DMS153 (cell line): ENCODE measurements at regions not wholly inside any gene's neighbourhood (a gene's known extent, or its start where the extent isn't known, plus 50 kb on each side); places are given as distances from the start of the nearest gene placed in this dataset.
"Not testable (repeated sequence)": the region's sequence is repeated elsewhere in the genome, so short reads cannot be mapped to it uniquely, and the experiment has no call there.

Source experiments
- DNase-seq: peaks from one replicate; lab custom pipeline; 2025; lab: John Stamatoyannopoulos, UW

- no peak for DNase-seq
Observed at GRCh38 chr7:53087274-53087673, 51.8 kb downstream of the POM121L12 start.

GRCh38 chr7:53094191-53094590 is 58.8 kb downstream of the POM121L12 start:
- no peak for DNase-seq

- no peak for DNase-seq
Observed at GRCh38 chr7:53094827-53095226, 59.4 kb downstream of the POM121L12 start.

GRCh38 chr7:53095731-53096501 is 60.5 kb downstream of the POM121L12 start:
- DNase-seq: no peak

- no peak for DNase-seq
Observed at GRCh38 chr7:53100091-53100490, 64.7 kb downstream of the POM121L12 start.

GRCh38 chr7:53101026-53101425 is 65.6 kb downstream of the POM121L12 start:
- no peak for DNase-seq

GRCh38 chr7:53110425-53110824 is 75.0 kb downstream of the POM121L12 start:
- no peak for DNase-seq

GRCh38 chr7:53111031-53111430 is 75.6 kb downstream of the POM121L12 start:
- no peak for DNase-seq

- no peak for DNase-seq
Observed at GRCh38 chr7:53113424-53113823, 78.0 kb downstream of the POM121L12 start.

GRCh38 chr7:53119514-53119941 is 84.1 kb downstream of the POM121L12 start:
- DNase-seq: no peak

GRCh38 chr7:53121374-53121773 is 85.9 kb downstream of the POM121L12 start:
- DNase-seq: no peak

- no peak for DNase-seq
Observed at GRCh38 chr7:53131697-53132096, 96.3 kb downstream of the POM121L12 start.

GRCh38 chr7:53151496-53151895 is 116.1 kb downstream of the POM121L12 start:
- DNase-seq: no peak

- not testable (repeated sequence) for DNase-seq
Observed at GRCh38 chr7:53187184-53187583, 151.8 kb downstream of the POM121L12 start.

GRCh38 chr7:53191191-53191695 is 155.8 kb downstream of the POM121L12 start:
- DNase-seq: no peak

- DNase-seq: no peak
Observed at GRCh38 chr7:53191836-53192443, 156.5 kb downstream of the POM121L12 start.

- DNase-seq: no peak
Observed at GRCh38 chr7:53205006-53205405, 169.6 kb downstream of the POM121L12 start.

- no peak for DNase-seq
Observed at GRCh38 chr7:53209129-53209528, 173.7 kb downstream of the POM121L12 start.

- DNase-seq: no peak
Observed at GRCh38 chr7:53214463-53214862, 179.0 kb downstream of the POM121L12 start.

GRCh38 chr7:53218730-53219504 is 183.5 kb downstream of the POM121L12 start:
- DNase-seq: no peak

GRCh38 chr7:53229202-53229601 is 193.8 kb downstream of the POM121L12 start:
- DNase-seq: no peak

GRCh38 chr7:53237344-53237913 is 202.0 kb downstream of the POM121L12 start:
- no peak for DNase-seq
